HG03439 (cell line): ENCODE measurements at regions not wholly inside any gene's neighbourhood (a gene's known extent, or its start where the extent isn't known, plus 50 kb on each side); places are given as distances from the start of the nearest gene placed in this dataset.
"Not testable (repeated sequence)": the region's sequence is repeated elsewhere in the genome, so short reads cannot be mapped to it uniquely, and the experiment has no call there.

Experiments
- ATAC-seq: cut with Tn5 transposase; IDR thresholded peaks from one replicate; pipeline ENCODE4 v1.9.1; 2021; ENCODE audit warnings: mild to moderate bottlenecking, moderate library complexity; ENCODE audit not compliant: unreplicated experiment

DNA sequence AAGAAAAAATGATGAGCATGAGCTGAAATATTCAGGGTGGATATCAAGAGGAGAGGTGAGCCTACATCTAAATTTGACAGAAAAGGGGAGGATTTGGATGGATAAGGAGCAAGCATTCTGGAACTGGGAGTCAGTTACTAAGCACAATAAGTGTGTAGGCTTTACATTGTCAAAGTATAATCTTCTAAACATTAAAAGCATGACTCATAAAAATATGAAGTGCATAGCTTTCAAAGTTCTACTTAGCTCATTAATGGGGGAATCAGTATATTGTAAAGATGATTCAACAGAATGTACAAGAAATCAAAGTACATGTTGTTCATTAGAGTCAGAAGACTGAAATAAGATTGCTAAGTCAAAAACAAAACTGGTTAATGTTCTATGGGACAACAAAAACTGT, 248.0 kb upstream of the GAS1 start:
- no peak for ATAC-seq

DNA sequence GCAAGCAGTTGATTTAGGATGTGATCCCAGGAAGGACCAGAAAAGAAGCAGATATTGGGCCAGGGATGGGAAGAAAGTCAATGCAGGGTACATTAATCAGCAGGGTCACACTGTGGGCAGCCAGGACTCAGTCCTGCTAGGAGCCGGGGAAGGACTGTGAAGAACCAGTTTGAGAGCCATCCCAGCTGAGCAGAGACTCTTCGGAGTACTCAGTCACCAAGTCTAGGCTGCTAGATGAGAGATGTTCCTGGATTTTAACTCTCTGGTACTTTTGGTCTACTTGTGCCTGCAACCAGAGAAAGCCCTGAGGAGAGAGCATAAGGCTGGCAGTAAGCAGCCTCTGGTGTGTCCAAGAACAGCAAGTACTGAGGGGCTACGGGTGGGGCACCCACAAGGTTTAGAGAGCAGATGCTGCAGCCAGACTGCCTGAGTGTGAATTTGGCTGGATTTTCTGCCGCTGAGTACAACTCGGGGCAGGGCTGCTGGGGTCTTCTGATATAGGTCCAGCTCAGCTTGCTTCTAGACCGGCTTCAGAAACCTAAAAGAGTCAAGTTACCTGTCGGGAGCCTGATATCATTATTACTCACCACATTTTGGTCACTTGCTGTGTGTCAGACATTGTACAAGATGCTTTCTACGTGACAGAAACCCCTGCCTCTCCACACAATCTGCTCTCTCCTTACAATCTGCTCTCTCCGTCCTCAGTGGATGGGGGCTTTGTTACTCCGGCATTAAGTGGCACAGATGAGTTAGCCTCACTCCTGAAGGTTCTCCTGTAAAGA, 250.2 kb upstream of the GAS1 start:
- no peak for ATAC-seq

DNA sequence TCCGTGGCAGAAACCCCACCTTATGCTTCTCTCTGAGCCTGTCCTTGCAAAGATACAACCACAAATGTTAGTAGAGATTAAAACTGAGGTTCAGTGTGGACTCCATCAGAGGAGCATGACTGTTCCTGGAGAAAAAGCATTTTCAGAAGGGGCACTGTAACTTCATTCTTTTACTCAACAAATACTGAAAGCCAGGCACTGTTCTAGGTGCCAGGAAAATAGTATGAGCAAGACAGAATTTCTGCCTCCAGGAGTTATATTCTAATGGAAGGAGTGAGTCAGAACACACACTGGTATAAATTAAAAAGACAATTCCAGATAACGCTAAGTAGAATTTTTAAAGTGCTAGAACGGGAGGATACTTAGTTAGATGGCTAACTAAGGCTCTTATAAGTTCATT, 251.4 kb upstream of the GAS1 start:
- ATAC-seq, result no peak

DNA sequence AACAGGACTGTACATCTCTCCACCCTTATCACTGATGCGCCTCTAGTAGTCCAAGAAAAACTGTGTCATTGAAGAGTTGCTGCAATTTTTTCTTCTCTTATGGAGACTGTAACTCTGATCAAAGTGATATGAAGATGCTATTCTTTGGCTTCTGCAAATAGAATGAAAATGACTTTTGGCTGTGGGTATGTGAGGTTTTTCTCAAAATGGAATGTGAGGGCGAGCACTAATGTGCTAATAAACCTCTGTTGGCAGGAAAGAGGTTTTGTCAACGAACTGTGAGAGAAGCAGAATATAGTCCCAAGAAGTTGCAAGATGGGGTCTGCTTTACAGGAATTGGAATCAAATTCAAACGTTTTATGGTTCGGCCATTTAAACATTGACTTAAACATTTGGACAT, 252.0 kb upstream of the GAS1 start:
- no peak for ATAC-seq

DNA sequence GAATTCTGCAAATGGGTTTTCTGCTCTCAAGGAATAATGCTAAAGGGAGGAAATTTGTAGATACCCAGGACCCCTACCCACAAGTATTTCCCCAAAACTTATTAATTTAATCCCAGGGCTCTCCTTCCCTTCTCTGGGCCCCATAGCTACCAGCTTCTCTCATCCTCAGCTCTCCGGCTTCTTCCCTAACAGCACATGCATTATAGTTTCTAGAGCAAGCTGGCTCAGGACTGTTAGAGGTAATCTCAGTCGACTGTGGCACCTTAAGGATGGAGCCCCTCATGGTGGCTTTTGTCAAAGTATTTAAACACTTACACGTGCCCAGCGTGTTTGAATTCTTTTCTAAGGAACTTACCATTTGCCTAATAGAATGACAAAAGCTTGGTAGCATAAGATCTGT, 252.5 kb upstream of the GAS1 start:
- no peak for ATAC-seq

GRCh38 chr9:87201351-87201751, 254.0 kb upstream of the GAS1 start:
- ATAC-seq, result no peak

DNA sequence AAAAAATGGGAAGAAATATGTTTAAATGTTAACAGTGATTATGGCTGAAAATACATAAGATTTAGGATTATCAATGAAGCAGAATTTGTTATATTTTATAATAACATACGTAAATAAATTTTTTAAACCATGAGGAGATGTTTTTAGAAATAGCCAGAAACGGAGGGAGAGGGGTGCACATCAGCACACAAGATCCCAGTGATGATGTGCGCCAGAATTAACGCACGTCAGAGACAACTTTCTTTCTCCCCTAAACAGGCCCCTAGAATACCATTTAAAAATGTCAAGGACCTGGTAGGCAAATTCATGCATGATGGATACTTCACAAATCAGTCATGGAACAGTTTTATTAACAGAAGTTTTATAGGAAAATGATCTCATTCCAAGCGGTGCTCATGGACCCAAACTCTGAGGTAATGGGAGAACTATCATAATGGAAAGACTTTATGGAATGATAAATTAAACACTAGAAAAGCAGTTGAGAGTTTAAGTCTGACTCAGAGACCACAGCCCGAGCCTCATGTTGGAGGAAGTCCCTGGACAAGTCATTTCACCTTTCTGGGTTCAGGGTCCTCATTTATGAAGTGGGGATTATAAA, 258.9 kb upstream of the GAS1 start:
- no peak for ATAC-seq

DNA sequence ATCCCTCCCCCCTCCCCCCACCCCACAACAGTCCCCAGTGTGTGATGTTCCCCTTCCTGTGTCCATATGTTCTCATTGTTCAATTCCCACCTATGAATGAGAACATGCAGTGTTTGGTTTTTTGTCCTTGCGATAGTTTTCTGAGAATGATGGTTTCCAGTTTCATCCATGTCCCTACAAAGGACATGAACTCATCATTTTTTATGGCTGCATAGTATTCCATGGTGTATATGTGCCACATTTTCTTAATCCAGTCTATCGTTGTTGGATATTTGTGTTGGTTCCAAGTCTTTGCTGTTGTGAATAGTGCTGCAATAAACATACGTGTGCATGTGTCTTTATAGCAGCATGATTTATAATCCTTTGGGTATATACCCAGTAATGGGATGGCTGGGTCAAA, 263.4 kb upstream of the GAS1 start:
- ATAC-seq, result not testable (repeated sequence)

DNA sequence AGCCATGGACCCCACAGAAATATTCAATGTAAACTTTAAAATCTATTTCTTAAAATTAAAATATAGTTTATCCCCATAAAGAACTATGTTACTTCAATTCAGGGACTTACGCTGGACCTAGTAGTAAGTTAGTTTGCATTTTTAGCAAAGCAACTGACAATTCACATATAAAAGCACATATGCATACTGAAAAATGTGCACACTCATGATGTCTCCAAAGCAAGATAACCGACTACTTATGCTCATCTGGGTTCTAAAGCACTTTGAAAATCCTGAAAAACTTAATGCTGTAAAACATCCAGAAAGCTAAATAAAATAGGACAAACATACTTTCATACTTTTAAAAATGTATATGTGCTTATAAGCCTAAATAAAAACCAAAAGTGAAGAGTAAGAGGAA, 264.4 kb upstream of the GAS1 start:
- no peak for ATAC-seq

GRCh38 chr9:87212605-87213021, 265.3 kb upstream of the GAS1 start:
- ATAC-seq, result no peak

DNA sequence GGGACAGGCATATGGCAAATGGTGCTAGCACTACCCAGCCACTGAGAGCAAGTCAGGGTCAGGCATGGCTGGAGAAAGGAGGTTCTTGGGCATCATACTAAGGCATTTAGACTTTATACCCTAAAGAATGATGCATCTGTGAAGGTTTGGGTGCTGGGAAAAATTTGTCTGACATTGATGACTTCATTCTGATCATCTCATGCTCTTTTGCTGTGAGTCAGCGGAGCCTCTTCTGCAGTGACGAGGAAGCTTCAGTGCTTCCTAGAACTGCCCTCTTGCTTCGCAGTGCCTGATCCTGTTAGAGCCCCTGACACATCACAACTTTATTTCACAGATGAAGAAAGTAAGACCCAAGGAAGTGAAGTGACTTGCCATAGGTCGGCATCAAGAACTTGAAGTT, 266.6 kb upstream of the GAS1 start:
- no peak for ATAC-seq

- ATAC-seq, result no peak
Observed at GRCh38 chr9:87214991-87215390, 267.7 kb upstream of the GAS1 start.

- no peak for ATAC-seq
Observed at GRCh38 chr9:87216036-87216435, 268.7 kb upstream of the GAS1 start.

DNA sequence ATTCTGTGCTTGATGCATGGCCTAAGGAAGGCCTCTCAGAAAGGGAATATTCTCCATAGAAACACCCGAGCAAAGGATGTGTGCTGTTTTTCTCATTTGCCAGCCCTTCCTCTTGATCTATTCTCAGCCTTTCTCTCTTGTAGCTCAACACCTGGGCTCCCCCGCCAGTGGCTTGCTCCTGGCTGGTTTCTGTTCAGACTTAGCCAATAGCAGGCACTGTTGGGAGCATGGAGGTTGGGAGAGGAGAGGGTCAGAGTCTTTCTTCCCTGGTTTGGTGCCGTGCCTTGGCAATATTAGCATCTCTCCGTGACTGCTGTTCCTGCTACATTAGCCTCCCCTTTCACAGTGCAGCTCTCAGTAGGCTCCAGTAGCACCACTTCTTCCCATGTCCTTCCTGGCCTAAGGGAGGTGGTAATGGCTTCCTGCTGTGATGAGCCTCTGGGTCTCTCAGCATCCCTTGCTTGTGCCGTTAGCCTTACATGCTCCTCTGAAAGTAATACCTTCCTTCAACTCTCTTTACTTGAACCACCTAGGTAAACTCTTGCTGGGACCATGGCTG, 269.7 kb upstream of the GAS1 start:
- ATAC-seq, result no peak

DNA sequence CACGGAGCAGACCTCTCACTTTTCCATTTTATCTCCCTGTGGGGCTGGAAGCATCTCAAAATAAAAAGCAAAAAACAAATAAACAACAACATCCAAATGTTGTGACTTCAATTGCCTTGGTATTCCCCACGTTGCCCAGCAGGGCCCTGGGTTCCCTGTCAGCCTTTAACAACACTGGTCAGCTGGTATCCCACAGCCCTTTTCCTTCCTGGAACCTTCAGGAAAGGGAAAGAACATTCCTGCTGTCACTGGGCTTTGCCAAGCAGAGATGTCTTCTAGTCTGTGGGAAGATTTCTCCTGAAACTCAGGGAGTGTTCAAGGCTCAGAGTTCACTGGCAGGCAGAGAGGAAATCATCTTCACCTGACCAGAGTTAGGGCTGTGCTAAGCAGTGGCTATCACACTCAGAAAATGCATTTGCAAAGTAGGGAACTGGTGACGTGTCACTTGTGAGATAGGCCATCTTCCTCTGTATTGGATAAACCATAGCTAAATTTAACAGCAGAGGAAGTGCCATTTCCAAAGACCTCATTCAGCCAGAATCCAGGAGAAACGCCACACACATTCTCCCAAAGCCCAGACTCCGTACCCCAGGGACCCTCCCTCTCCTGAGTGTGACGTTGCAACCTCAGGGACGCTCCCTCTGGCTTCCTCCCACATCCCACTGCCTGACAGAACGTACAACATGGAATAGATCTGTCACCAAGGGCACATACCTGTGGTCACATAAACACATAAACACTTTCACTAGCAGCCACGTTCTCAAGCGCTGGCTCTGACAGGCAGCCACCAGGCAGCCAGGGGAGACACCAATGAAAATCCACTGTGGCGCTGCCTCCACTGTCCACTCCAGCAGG, 274.0 kb upstream of the DAPK1 start:
- ATAC-seq, result no peak

DNA sequence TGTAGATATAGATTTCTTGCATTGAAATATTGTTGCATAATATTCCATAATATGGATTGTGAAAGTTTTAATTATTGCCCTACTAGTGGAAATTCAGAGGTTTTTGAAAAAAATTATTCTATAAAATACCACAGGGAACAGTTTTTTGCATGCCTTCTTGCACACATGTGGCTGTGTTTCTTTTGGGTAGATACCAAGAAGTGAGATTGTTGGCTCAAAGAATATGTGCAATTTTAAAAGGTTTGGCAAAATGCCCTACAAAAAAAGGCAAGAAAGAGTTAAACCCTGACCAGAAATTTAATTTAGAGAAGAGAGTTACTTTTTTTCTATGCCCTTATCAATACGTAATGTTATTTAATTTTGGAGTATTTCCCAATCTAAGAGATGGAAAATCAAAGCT, 270.8 kb upstream of the DAPK1 start:
- no peak for ATAC-seq

DNA sequence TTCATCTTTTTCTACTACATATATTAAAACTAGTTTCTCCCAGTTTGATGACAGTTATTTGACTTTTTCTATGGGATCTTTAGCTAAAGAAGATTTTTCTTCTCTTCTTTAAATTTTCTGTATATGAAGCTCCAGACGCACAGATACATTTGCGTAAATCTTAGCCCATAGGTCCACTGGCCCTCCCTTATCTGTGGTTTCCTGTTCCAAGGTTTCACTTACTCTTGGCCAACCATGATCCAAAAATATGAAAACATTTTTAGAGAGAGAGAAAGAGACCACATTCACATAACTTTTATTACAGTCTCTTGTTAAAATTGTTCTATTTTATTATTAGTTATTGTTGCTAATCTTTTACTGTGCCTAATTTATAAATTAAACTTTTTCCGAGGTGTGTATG, 270.2 kb upstream of the DAPK1 start:
- ATAC-seq, result no peak

DNA sequence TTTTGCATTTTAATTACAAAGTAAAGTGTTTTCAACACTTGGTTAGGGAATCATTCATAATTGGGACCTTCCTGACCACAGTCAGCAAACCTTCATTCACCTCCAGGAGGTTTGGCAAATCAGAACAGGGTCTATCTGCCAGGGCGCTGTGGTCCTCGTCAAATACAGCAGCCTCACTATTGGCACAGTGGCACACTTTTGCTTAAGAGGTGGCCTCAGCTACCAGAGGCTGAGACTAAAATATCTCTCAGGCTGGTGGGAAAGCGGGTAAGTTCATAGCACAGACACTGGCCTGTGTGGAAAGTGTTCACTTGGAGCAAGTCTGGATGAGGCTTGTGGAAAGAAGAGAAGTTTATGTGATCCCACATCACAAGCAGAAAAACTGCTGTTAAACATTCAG, 268.6 kb upstream of the DAPK1 start:
- no peak for ATAC-seq

GRCh38 chr9:87233431-87233830, 264.2 kb upstream of the DAPK1 start:
- no peak for ATAC-seq

DNA sequence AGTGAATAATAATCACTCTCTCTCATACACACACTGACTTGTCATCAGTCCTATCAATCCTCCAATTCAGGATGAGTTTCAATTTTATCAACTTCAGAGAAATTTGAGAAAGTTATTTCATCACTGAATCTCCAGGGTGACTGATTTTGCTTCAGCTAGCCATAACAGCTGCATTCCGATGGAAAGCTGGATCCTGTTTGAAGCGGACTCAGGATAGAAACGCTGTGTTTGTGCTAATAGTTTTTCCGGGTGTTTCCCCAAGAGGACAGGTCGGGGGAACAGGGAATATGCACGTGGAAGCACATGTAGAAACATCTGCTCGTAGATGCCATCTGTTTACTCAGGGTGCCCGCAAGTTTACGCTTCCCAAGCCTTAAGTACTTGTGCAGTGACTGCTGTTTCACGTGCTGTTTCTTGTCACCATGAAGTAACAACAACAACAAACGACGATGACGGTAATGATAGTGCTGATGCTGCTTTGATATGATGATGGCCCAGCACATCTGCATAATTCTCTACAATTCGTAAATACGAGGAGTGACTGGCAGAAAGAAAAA, 263.7 kb upstream of the DAPK1 start:
- ATAC-seq, result no peak

DNA sequence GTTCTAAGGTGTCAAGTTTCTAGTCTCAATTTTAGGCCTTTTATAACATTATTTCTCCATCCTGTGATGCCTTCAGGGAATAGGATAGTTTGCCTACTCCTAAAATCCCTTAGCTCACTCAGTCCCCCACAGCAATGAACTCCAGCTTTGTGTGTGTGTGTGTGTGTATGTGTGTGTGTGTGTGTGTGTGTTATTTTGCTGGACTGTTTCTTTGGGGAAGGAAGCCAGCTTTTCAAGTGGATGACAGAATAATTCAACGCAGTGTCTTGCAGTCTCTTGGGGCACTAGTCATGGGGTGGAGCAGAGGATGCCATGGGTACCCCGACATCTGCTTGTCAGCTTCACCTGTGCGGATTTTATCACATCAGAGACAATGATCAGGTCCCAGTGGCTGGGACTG, 262.8 kb upstream of the DAPK1 start:
- no peak for ATAC-seq
